ENCODE measurements at regions not wholly inside any gene's neighbourhood (a gene's known extent, or its start where the extent isn't known, plus 50 kb on each side); places are given as distances from the start of the nearest gene placed in this dataset.

DNA sequence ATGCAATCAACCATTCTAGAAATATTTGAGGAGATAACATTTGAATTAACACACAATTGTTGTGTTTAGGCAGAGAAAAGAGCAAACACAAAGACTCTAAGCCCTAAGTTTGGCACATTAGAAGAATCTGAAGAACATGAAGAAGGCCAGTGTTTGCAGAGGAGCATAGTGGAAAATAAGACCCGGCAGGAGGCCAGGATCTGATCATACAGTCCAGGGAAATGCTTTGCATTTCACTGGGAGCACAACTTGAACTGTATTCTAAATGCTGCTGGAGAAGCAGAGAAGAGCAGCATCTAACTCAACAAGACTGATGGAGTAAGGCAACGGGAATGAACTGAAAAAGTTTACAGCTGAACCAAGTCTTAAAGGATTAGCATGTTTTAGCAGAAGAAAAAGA lies 463.4 kb downstream of the ZNF608 start:
- TF ChIP-seq, protein P1, sequence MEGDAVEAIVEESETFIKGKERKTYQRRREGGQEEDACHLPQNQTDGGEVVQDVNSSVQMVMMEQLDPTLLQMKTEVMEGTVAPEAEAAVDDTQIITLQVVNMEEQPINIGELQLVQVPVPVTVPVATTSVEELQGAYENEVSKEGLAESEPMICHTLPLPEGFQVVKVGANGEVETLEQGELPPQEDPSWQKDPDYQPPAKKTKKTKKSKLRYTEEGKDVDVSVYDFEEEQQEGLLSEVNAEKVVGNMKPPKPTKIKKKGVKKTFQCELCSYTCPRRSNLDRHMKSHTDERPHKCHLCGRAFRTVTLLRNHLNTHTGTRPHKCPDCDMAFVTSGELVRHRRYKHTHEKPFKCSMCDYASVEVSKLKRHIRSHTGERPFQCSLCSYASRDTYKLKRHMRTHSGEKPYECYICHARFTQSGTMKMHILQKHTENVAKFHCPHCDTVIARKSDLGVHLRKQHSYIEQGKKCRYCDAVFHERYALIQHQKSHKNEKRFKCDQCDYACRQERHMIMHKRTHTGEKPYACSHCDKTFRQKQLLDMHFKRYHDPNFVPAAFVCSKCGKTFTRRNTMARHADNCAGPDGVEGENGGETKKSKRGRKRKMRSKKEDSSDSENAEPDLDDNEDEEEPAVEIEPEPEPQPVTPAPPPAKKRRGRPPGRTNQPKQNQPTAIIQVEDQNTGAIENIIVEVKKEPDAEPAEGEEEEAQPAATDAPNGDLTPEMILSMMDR (conservative IDR thresholded peaks at IDR 0.05; ENCODE audit: low read length), result no peak
- no peak for TF ChIP-seq EZH2phosphoT487 (IDR thresholded peaks at IDR 0.05; ENCODE audit: borderline replicate concordance, low read depth, low read length)
